NCI-H146 treated with DMSO at 0.1 percent for 48 hours (cell line): ENCODE measurements at regions not wholly inside any gene's neighbourhood (a gene's known extent, or its start where the extent isn't known, plus 50 kb on each side); places are given as distances from the start of the nearest gene placed in this dataset.
"Not testable (repeated sequence)": the region's sequence is repeated elsewhere in the genome, so short reads cannot be mapped to it uniquely, and the experiment has no call there.

Experiments used
- DNase-seq: peaks from one replicate; lab custom pipeline; 2025; ENCODE audit not compliant: unreplicated experiment; lab: John Stamatoyannopoulos, UW

DNA sequence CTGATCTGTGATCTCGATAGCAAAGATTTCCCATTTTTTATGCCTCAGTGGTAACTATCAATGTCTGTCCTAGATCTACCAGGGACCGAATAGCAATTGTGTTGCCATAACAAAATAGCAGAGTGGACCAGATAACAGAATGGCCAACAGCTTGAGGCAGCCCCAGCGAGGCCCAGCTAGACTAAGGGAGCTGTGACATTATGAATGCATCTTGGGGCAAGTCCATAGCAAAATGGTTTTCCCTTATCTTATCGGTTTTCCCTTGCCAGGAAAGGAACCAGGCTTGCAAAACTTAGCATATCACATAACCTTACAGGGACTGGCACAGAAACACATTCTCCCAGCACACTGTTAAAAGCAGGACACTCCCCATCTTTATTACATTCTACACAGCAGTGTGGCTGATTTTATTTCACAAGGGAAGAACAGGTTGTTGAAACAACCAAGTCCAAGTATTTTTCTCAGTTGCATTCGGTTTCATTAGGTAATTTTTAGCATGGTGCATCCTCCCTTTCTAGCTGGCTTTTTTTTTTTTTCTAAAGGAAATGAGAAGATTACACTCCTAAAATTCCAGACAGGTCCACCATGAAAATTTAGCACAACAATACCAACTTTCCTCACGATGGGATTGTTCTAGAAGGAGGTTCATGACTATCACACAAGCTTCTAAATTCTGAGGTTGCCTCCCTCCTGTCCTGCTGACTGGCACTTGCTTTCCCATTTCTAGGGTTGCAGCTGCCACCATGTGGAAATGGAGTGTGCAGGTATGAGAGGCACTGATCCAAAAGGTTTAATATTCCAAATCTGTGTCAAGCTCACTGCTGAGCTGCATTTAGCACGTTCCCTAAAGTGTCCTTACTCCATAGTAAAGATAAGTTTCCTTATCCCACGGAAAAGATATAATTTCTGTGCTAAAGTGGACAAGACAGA is 97.0 kb upstream of the SLC35G4 start:
- no peak for DNase-seq

DNA sequence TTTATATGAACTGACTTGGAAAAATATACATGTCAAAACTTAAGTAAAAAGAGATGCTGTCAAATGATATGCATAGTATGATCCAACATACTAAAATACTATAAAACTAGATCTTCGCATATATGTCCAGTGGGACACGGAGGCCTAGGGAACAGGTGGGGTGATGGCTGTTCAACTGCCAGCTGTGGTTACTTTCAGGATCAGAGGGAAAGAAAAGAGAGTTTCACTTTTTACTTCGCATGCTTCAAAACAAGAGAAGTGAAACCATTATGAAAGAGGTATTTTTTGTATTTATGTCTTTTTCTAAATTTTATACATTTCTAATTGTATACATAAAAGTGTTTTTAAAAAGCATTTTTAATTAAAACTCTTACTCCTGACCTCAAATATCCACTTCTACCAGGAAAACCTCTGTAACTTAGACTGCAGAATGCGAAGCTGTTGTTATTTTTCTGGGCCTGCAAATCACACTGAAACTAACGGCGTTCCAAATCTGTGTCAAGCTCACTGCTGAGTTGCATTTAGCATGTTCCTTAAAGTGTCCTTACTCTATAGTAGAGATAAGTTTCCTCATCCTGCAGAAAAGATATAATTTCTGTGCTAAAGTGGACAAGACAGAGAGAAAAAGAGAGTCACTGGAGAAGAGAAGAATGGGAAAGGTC is 97.8 kb upstream of the SLC35G4 start:
- no peak for DNase-seq

DNA sequence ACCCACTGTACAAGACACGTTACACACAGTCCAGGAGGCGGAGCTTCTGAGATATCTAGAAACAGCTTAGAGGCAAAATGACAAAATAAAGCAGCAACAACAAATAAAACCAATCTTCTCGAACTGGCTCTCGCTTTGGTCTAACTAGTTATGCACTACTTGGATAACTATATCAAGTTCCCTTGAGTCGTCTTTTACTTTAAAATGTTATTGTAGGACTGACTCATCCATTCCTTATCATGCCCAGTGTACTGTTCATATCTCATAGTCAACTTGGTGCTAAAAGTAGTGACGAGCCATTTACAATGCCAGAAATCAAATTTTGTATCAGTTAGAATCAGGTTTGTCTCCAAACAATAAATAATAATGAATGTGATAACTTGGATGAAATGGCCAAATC is 102.5 kb upstream of the SLC35G4 start:
- DNase-seq, result no peak

DNA sequence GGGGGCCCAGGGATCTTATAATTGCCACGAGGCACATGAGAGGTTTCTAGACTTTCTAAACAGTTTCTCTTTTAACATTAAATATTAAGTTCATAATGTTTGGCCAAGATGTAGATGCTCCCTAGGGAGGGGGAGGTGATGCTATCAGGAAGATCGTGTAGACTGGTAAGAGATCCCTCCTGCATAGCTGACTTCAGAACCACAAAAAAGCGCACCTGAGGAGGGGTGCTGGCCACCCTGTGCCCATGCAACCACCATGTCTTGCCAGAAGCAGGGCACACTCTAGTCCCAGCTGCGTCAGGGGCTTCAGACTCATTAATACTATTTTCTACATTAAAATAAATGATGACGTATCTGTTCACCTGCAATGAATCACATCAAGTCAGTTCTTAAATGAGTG is 103.4 kb upstream of the SLC35G4 start:
- no peak for DNase-seq

DNA sequence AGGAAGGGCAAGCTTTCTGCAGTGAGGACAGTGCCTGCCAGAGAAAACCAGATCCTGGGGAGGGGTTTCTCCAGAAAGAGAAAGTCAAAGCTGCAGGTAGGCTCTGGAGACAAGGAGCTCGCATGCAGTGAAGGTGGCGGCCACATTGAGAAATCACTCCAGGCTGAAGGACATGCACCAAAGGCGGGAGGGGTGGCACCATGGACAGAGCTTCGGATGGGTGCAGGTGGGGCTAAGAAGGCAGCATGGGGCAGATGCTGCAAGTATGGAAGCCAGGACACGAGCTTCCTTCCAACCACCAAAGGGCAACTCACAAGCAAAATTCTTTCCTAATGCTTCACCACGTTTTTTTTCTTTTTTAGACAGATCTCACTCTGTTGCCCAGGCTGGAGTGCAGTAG is 104.4 kb upstream of the SLC35G4 start:
- DNase-seq, result no peak

DNA sequence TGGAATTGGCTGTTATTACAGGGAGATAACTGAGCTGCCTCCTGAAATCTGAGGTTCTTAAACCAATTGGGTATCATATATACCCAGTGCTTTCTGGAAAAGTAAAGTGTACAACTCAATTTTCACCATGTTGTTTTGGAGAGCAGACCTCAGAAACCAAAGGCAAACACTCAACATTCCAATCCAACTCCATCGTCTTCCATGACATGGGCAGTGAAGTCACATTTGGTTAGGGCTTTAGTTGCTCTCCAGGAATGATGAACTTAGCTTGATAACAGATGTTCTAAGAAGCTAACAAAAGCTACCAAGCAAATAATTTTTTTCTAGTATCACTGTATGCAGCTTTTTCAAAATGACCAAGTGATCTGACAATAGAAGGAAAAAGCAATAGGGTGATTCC is 107.0 kb upstream of the SLC35G4 start:
- no peak for DNase-seq

DNA sequence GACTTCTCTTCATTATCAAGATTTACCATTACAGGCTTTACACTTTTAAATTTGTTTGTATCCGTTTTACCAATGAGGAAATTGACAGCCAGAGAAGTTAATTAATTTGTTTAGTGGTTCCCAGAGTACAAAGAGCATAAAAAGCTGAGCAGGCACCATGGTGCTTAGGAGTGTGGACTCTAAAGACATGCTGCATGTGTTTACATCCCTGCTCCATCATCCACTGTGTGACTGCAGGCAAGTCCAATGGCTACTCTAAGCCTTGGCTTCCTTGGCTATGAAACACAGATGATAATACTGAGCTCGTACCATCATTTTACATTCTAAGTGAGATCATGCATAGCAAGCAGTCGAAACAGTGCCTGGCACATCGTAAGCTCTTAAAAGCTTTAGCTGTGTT is 108.0 kb upstream of the SLC35G4 start:
- no peak for DNase-seq

DNA sequence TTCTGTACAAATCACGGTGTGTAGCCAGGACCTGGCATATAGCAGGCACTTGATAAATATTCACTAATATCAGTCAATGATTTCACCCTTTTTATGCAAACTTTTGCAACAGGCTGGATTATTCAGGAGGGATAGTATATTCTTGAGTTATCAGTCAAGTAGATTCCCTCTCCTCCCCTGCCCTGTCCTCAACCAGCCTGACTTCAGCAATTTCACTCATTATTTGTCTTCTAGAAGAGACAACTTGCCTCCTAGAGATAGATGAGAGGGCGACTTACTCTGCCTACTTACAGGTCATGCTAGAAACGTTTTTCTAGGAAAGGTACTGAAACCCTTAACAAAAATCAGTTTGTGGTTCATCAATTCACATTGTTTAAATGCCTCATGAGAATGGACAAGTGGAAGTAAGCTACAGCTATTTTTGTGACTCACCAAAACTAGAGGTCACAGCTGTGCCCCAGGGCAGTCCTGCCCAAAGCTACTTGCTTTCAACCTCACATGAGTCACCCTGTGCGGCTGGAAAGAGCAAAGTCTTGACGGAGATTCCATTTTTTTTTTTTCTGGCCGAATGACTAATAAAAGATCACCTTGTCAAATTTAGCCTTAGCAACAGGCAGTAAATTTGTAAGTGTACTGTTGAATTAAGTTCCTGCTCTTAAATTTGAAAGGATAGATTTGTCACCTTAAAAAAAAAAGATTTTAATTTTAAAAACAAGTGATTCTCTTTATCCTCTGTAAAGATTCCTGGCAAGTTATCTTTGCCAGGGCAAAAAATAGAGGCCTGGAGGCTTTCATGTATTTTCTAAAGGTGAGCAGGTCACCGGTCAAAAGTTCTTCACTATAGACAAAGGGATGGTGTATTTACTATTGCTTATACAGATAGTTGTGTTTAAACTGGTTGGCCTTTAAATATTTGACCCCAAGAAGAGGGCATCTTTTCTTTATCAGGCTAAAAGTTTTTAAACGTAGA is 109.0 kb upstream of the SLC35G4 start:
- DNase-seq, result no peak

DNA sequence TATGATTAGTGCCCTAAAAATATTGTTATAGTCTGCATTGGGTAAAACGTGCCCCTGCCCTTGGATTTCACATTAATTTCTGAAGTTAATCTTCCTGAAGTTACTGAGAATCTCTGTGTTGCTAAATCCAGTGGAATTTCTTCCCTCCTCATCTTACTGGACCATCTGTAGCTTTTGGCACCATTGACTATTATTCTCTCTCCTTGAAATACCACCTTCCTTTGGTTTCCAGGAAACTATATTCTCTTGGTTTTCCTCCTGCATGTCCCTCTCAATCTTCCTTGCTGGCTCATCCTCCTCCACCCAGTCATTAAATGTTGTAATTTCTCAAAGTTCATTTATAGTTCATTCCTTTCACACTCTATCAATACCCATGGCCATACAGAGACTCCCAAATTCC is 110.6 kb upstream of the SLC35G4 start:
- DNase-seq, result no peak

DNA sequence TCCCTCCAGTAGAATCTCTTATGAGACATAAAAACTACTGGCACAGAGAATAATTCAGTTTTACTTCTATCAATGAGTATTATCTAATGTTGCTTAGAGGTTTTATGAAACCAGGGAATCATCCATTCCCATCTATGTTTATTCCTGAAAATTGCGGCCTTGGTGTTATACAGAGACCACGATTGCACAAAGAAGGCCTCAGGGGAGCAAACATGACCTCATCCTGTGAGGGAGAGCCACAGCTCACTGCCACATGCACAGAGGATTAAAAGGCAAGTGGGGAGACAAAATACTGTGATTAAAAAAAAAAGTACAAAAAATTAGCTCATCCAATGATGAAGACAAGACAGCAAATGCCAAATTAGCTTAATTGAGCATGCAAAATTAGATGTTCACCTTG is 111.8 kb upstream of the SLC35G4 start:
- DNase-seq, result no peak

DNA sequence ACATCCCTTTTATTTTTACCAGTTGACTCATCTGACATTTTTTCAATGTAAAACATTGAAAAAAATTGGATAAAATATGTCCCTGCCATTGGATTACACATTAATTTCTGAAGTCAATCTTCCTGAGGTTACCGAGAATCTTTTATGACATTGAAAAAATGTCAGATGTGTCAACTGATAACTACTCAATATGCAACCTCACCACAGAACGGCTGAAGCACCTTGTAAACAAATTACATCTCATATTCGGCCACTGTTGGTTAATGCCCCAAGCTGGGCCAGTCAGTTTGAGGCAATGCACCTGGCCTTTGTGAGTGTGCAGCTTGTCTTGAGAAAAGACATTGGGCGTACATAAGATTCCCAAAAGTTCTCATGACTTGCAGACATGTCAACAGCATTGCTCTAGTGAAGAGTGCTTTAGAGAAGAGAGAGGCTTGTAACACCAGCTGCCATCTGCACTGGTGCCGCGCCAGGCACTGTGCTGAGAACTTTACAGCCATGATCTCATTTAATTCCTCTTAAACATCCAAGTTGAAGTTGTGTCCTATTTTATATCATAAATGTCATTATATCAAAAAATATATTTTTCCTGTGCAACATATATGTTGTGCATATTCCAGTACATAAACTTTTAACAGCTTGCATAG is 112.7 kb upstream of the SLC35G4 start:
- no peak for DNase-seq

DNA sequence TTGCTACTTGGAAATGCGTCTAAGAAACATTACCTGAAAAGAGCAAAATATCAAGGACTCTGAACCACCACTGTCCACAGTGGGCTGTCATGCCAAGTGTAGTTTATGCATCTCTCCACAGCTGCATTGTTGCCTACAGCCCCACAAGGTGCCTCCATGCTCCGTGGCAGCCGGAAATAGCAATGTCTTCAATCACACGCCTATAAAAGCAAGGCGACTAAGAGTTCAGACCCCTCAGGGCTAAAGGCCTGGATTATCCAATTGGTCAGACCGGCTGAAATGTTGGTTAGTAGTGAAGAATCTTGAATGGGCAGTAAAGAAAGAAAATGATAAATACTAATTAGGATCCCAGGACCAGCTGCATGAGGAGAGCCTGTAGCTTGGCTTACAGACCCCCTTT is 114.0 kb upstream of the SLC35G4 start:
- DNase-seq, result no peak

DNA sequence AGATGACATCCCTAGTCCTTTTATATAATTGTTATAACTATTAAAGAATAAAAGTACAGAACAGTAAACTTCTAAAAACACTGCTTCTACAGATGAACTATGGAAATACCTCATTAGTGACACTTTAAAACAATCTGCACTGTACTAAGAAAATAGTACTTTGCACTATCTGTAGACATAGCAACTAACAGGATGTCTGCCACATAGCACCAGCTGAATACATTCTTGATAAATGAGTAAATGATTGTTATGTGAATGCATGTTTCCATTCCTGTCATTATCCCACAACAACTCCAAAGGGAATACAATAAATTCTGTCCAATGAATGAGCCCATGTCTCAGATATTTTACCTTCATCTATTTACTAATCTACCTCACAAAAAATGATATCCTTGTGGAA is 115.3 kb upstream of the SLC35G4 start:
- DNase-seq, result no peak

DNA sequence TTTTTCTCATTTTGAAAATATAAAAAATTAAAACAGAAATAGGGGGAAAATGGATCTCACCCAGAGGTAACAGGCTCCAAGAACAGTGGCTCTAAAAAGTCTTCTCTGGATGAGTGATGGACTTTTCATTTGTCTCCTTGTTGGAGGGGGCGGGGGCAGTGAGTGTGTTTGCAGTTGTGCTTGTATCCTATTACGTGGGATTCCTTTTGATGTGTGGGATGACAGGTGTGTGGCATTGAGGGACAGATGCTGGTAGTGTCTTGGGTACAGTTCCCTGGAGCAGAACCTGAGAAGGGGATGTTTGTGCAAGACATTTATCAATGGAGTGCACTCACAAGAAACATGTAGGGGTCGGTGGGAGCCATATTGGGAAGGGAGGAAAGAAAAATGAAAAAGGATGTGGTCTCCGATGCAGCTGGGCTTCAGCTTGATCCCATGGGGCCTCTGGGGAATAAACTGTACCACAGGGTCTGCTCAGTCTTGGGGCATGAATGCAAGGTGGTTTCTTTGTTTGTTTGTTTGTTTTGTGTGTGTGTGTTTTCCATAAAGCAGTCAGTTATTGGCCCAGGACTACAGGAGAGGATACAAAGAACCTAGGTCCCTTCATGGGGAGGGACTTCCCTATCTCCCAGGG is 120.0 kb upstream of the SLC35G4 start:
- DNase-seq, result no peak

DNA sequence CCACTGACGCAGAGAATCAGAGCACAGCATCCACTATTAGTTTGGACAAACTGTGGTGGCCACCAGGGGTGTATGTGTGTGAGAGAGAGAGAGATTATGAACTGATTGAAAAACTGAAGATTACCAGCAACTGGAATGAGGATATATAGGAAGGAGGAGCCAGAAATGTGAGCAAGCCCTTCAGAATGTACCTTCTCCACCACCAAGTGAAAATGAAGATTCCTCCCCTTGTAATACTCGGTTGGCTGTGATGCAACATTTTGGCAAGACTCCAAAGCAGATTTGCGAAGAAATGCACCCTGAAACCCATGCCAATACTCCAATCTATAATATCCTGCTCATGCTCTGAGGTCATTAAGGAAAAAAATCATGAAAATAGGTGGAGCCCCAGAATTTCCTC is 121.2 kb upstream of the SLC35G4 start:
- DNase-seq, result no peak

DNA sequence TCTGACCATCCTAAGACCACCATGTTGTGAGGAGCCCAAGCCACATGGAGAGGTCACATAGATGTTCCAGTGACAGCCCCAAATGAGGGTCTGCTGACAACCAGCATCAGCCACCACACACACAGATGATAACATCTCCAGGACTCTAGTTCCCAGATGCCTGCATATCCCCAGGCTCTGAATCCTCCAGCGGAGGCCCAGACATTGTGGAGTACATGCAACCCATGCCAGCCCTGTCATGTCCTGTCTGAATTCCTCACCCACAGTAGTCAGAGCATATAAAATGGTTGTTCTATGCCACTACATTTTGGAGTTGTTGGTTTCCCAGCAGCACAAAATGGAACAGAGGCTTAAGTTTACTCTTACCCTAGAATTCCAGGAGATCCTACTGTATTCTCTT is 122.0 kb upstream of the SLC35G4 start:
- no peak for DNase-seq

DNA sequence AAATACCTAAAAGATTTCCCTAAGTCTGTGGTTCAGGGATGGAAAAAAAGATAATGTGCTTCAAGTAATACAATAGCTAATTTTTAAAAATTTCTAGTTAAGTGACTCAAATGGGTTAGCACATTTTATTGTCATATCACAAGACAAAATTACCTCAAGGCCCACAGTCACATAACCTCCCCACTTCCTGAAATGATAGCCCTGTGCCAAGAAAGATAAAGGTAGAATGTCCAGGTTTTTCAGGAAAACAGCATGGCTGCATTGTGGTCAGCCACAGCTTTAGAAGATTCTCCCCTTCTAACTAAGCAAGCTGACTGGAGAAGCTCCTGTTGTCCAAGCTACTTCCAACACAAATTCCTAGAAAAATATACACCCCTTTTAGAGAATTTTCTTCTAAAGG is 127.1 kb upstream of the SLC35G4 start:
- DNase-seq, result no peak

DNA sequence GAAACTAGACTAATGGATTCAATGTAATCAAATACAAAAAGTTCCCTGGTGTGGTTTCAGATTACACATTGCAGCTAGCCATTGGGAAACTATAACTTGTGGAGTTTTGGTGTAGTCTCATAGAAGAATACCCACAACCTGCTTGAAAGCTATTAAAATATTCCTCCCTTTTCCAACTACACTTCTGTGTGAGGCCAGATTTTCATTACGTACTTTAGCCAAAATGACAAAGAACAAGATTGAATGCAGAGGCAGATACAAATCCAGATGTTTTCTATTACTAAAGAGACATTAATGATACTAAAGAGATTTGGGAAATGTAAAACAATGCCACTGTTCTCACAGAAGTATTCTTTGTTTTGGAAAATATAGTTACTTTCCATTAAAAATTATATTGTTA is 128.7 kb upstream of the SLC35G4 start:
- no peak for DNase-seq

DNA sequence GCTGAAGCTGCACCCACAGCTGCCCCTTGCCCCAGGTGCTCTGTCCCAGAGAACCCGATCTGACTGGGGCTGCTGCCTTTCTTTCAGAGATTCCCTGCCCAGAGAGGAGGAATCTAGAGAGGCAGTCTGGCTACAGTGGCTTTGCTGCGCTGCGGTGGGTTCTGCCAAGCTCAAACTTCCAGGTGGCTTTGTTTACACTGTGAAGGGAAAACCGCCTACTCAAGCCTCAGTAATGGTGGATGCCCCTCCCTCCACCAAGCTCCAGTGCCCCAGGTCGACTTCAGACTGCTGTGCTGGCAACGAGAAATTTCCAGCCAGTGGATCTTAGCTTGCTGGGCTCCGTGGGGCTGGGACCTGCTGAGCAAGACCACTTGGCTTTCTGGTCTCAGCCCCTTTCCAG is 130.4 kb upstream of the SLC35G4 start:
- DNase-seq, result not testable (repeated sequence)

DNA sequence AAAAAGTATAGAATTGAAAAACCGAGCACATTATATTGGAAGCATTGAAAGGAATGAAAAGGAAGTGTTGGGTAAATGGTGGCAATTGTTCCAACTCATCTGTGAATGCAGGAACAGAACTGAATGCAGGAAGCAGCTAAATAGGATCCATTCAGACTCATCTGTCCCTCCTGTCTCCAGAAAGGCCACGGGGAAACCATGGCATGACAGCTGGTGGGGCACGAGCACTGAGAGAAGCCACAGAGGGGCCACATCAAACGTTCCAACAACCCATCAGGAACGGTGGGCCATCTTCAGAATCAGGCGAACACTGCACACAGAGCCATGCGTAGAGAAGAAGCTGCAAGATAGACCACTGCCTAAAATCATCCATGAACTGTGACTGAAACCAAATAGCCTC is 138.5 kb upstream of the SLC35G4 start:
- no peak for DNase-seq
